ENCODE measurements at regions not wholly inside any gene's neighbourhood (a gene's known extent, or its start where the extent isn't known, plus 50 kb on each side); places are given as distances from the start of the nearest gene placed in this dataset.

GRCh38 chrX:7447801-7448499 lies 300.0 kb upstream of the PUDP start:
- Mint-ChIP-seq H3K4me3 (no peak overlapping the region), H3K27me3 (ENCODE audit: low read depth in 3 of 3) (peaks cover 0 to 2% (median 0%) of the 10 kb centered on the region in 3 donors), H3K4me1 (no peaks in the 10 kb centered on the region), H3K36me3 (no peaks in the 10 kb centered on the region), H3K9me3 (peaks cover 0 to 14% (median 6%) of the 10 kb centered on the region in 6 donors), H3K27ac (no peak overlapping the region)
- no peak for DNase-seq

GRCh38 chrX:7446815-7447214 lies 298.9 kb upstream of the PUDP start:
- peaks cover 0 to 2% (median 0%) of the 10 kb centered on the region in 3 donors for H3K27me3 Mint-ChIP-seq (ENCODE audit: low read depth in 3 of 3)
- H3K4me3 Mint-ChIP-seq = no peak overlapping the region
- no peaks in the 10 kb centered on the region for H3K36me3 Mint-ChIP-seq
- H3K27ac Mint-ChIP-seq = no peak overlapping the region
- no peak for DNase-seq
- H3K4me1 Mint-ChIP-seq = no peaks in the 10 kb centered on the region
- H3K9me3 Mint-ChIP-seq = peaks cover 0 to 14% (median 7%) of the 10 kb centered on the region in 6 donors

- Mint-ChIP-seq H3K4me1 (no peaks in the 10 kb centered on the region), H3K36me3 (no peaks in the 10 kb centered on the region), H3K9me3 (peaks cover 0 to 11% (median 6%) of the 10 kb centered on the region in 6 donors), H3K27ac (no peak overlapping the region), H3K27me3 (ENCODE audit: low read depth in 3 of 3) (no peaks in the 10 kb centered on the region), H3K4me3 (no peak overlapping the region)
- DNase-seq = no peak
These were observed 297.0 kb upstream of the PUDP start for GRCh38 chrX:7444967-7445366.

- DNase-seq = no peak
- Mint-ChIP-seq H3K36me3 (no peaks in the 10 kb centered on the region), H3K27ac (no peak overlapping the region), H3K4me1 (no peaks in the 10 kb centered on the region), H3K27me3 (ENCODE audit: low read depth in 3 of 3) (no peaks in the 10 kb centered on the region), H3K9me3 (peaks cover 0 to 10% (median 5%) of the 10 kb centered on the region in 6 donors), H3K4me3 (no peak overlapping the region)
These were observed 293.6 kb upstream of the PUDP start for GRCh38 chrX:7441586-7441985.

GRCh38 chrX:7435822-7436221 lies 287.9 kb upstream of the PUDP start:
- Mint-ChIP-seq H3K4me1 (no peaks in the 10 kb centered on the region), H3K4me3 (no peak overlapping the region), H3K27ac (no peak overlapping the region), H3K36me3 (no peaks in the 10 kb centered on the region), H3K9me3 (peaks cover 0 to 11% (median 6%) of the 10 kb centered on the region in 6 donors), H3K27me3 (ENCODE audit: low read depth in 3 of 3) (peaks cover 0 to 2% (median 0%) of the 10 kb centered on the region in 3 donors)
- DNase-seq = no peak

- Mint-ChIP-seq H3K9me3 (peaks cover 0 to 12% (median 8%) of the 10 kb centered on the region in 6 donors), H3K4me3 (no peak overlapping the region), H3K27me3 (ENCODE audit: low read depth in 3 of 3) (peaks cover 2 to 6% (median 4%) of the 10 kb centered on the region in 3 donors), H3K36me3 (no peaks in the 10 kb centered on the region), H3K4me1 (no peaks in the 10 kb centered on the region), H3K27ac (no peak overlapping the region)
- DNase-seq = no peak
These were observed 284.9 kb upstream of the PUDP start for GRCh38 chrX:7432901-7433300.

GRCh38 chrX:7420717-7421116 lies 272.8 kb upstream of the PUDP start:
- Mint-ChIP-seq H3K27me3 (ENCODE audit: low read depth in 3 of 3) (peaks cover 0 to 2% (median 0%) of the 10 kb centered on the region in 3 donors), H3K4me3 (no peak overlapping the region), H3K27ac (no peak overlapping the region), H3K36me3 (no peaks in the 10 kb centered on the region), H3K4me1 (no peaks in the 10 kb centered on the region), H3K9me3 (peaks cover 0 to 12% (median 0%) of the 10 kb centered on the region in 6 donors)
- DNase-seq = no peak

- no peak overlapping the region for H3K4me3 Mint-ChIP-seq
- no peaks in the 10 kb centered on the region for H3K36me3 Mint-ChIP-seq
- peaks cover 0 to 20% (median 1%) of the 10 kb centered on the region in 6 donors for H3K9me3 Mint-ChIP-seq
- H3K27ac Mint-ChIP-seq = no peak overlapping the region
- H3K4me1 Mint-ChIP-seq = no peaks in the 10 kb centered on the region
- peaks cover 0 to 2% (median under 1%) of the 10 kb centered on the region in 3 donors for H3K27me3 Mint-ChIP-seq (ENCODE audit: low read depth in 3 of 3)
- no peak for DNase-seq
These were observed 266.8 kb upstream of the PUDP start for GRCh38 chrX:7414753-7415152.

GRCh38 chrX:7412840-7413239 lies 264.9 kb upstream of the PUDP start:
- Mint-ChIP-seq H3K4me3 (no peak overlapping the region), H3K36me3 (no peaks in the 10 kb centered on the region), H3K9me3 (peaks cover 0 to 20% (median 2%) of the 10 kb centered on the region in 6 donors), H3K4me1 (no peaks in the 10 kb centered on the region), H3K27me3 (ENCODE audit: low read depth in 3 of 3) (peaks cover 0 to 2% (median 2%) of the 10 kb centered on the region in 3 donors), H3K27ac (no peak overlapping the region)
- DNase-seq = no peak

- Mint-ChIP-seq H3K27me3 (ENCODE audit: low read depth in 3 of 3) (peaks cover 0 to 2% (median 2%) of the 10 kb centered on the region in 3 donors), H3K4me3 (no peak overlapping the region), H3K27ac (no peak overlapping the region), H3K36me3 (no peaks in the 10 kb centered on the region), H3K9me3 (peaks cover 0 to 25% (median 4%) of the 10 kb centered on the region in 6 donors), H3K4me1 (no peaks in the 10 kb centered on the region)
- no peak for DNase-seq
These were observed 261.9 kb upstream of the PUDP start for GRCh38 chrX:7409866-7410265.

GRCh38 chrX:7399373-7399772 lies 251.4 kb upstream of the PUDP start:
- no peaks in the 10 kb centered on the region for H3K4me1 Mint-ChIP-seq
- H3K9me3 Mint-ChIP-seq = peaks cover 1 to 14% (median 7%) of the 10 kb centered on the region in 6 donors
- no peaks in the 10 kb centered on the region for H3K27me3 Mint-ChIP-seq (ENCODE audit: low read depth in 3 of 3)
- DNase-seq = no peak
- no peaks in the 10 kb centered on the region for H3K36me3 Mint-ChIP-seq
- H3K27ac Mint-ChIP-seq = no peak overlapping the region
- no peak overlapping the region for H3K4me3 Mint-ChIP-seq

- H3K9me3 Mint-ChIP-seq = peaks cover 0 to 6% (median 0%) of the 10 kb centered on the region in 6 donors
- peaks cover 0 to 5% (median 4%) of the 10 kb centered on the region in 3 donors for H3K27me3 Mint-ChIP-seq (ENCODE audit: low read depth in 3 of 3)
- no peak overlapping the region for H3K27ac Mint-ChIP-seq
- no peaks in the 10 kb centered on the region for H3K36me3 Mint-ChIP-seq
- no peak for DNase-seq
- H3K4me3 Mint-ChIP-seq = no peak overlapping the region
- no peaks in the 10 kb centered on the region for H3K4me1 Mint-ChIP-seq
These were observed 242.5 kb upstream of the PUDP start for GRCh38 chrX:7390441-7390840.

GRCh38 chrX:7389576-7389975 lies 241.6 kb upstream of the PUDP start:
- Mint-ChIP-seq H3K27ac (no peak overlapping the region), H3K4me3 (no peak overlapping the region), H3K9me3 (peaks cover 0 to 6% (median 0%) of the 10 kb centered on the region in 6 donors), H3K27me3 (ENCODE audit: low read depth in 3 of 3) (peaks cover 0 to 5% (median 4%) of the 10 kb centered on the region in 3 donors), H3K36me3 (no peaks in the 10 kb centered on the region), H3K4me1 (no peaks in the 10 kb centered on the region)
- no peak for DNase-seq

GRCh38 chrX:7385131-7385530 lies 237.2 kb upstream of the PUDP start:
- H3K36me3 Mint-ChIP-seq = no peaks in the 10 kb centered on the region
- no peaks in the 10 kb centered on the region for H3K4me1 Mint-ChIP-seq
- H3K27me3 Mint-ChIP-seq (ENCODE audit: low read depth in 3 of 3) = peaks cover 0 to 3% (median under 1%) of the 10 kb centered on the region in 3 donors
- peaks cover 0 to 4% (median 0%) of the 10 kb centered on the region in 6 donors for H3K9me3 Mint-ChIP-seq
- H3K4me3 Mint-ChIP-seq = no peak overlapping the region
- DNase-seq = no peak
- no peak overlapping the region for H3K27ac Mint-ChIP-seq

- no peak overlapping the region for H3K4me3 Mint-ChIP-seq
- no peaks in the 10 kb centered on the region for H3K4me1 Mint-ChIP-seq
These were observed 230.5 kb upstream of the PUDP start for GRCh38 chrX:7378406-7378805.

More at GRCh38 chrX:7378406-7378805, 230.5 kb upstream of the PUDP start:
- DNase-seq = no peak
- peaks cover 0 to 2% (median 1%) of the 10 kb centered on the region in 3 donors for H3K27me3 Mint-ChIP-seq (ENCODE audit: low read depth in 3 of 3)
- H3K27ac Mint-ChIP-seq = no peak overlapping the region
- H3K36me3 Mint-ChIP-seq = peaks cover 0 to 4% (median 0%) of the 10 kb centered on the region in 3 donors
- peaks cover 6 to 23% (median 12%) of the 10 kb centered on the region in 6 donors for H3K9me3 Mint-ChIP-seq

Measured in immature natural killer cell (primary cell).